ENCODE measurements at regions not wholly inside any gene's neighbourhood (a gene's known extent, or its start where the extent isn't known, plus 50 kb on each side); places are given as distances from the start of the nearest gene placed in this dataset.

DNA sequence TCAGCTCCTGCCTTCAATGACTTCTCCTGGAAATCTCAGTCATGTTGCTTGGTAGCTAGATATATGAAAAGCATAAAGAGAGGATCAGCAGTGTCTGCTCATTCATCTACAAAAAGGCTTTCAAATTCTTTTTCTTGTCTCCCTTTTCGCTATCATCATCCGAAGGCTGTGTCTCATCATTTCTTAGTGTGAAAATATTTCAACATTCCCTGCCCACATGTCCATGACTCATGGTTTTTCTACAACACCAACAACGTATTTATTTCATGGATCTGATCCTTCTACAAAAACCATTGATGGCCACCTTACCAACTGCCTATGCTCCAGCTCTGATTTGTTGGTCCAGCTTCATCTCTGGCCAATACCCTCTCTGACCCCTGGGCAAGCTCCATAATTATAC, 472.5 kb upstream of the GHITM start:
- TF ChIP-seq, protein P1, sequence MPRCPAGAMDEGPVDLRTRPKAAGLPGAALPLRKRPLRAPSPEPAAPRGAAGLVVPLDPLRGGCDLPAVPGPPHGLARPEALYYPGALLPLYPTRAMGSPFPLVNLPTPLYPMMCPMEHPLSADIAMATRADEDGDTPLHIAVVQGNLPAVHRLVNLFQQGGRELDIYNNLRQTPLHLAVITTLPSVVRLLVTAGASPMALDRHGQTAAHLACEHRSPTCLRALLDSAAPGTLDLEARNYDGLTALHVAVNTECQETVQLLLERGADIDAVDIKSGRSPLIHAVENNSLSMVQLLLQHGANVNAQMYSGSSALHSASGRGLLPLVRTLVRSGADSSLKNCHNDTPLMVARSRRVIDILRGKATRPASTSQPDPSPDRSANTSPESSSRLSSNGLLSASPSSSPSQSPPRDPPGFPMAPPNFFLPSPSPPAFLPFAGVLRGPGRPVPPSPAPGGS (IDR thresholded peaks at IDR 0.05), result no peak
- TF ChIP-seq RCOR1 (IDR thresholded peaks at IDR 0.05; ENCODE audit: low read depth, low read length), result no peak
- no peak for TF ChIP-seq CBX8 (IDR thresholded peaks at IDR 0.05)
- TF ChIP-seq MAFK (IDR thresholded peaks at IDR 0.05; ENCODE audit: partially characterized antibody), result no peak

DNA sequence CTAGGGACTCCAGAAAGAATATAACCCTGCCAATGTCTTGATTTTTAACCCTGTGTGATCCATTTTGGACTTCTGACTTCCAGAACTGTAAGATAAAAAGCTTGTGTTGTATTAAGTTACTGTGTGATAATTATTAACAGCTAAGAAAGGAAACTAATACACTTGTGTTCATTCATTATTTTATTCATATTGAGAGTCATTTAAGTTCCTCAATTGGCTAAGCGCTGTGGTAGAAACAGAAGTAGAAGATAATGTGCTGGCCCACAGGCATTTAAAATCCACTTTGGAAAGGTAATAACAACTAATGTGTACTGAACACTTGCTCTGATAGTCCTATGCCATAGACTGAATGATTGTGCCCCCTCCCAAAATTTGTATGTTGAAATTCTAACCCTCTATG, 471.7 kb upstream of the GHITM start:
- no peaks in the 10 kb centered on the region for H3K4me1 ChIP-seq
- no peak overlapping the region for H3K27ac ChIP-seq
- no peak for ATAC-seq
- CTCF ChIA-PET, result no interaction called here
- 59% methylated on average over 1 of the region's 1 CpG for WGBS (ENCODE audit: missing lambda C conversion rate)
- no peak overlapping the region for H3K4me3 ChIP-seq
- DNase-seq (ENCODE audit: low read depth in 1 of 2, low spot score in 1 of 2), result no peak
- TF ChIP-seq, protein P1 (IDR thresholded peaks at IDR 0.05), result no peak
- TF ChIP-seq CHD4 (IDR thresholded peaks at IDR 0.05; ENCODE audit: borderline replicate concordance) (no peak), NFE2L2 (conservative IDR thresholded peaks at IDR 0.05; ENCODE audit: low read length) (no peak), CEBPB (IDR thresholded peaks at IDR 0.05) (no peak), HOXA7 (CRISPR knock-in tag; IDR thresholded peaks at IDR 0.05) (no peak), CBX8 (IDR thresholded peaks at IDR 0.05) (no peak), ZFP36 (IDR thresholded peaks at IDR 0.05; ENCODE audit: borderline replicate concordance, partially characterized antibody) (no peak), EHMT2 (IDR thresholded peaks at IDR 0.05; ENCODE audit: low read depth) (no peak), PHF8 (IDR thresholded peaks at IDR 0.05; ENCODE audit: borderline replicate concordance, low read depth) (no peak), HOXB13 (CRISPR knock-in tag; IDR thresholded peaks at IDR 0.05; ENCODE audit: low read depth) (no peak), HOXB5 (CRISPR knock-in tag; IDR thresholded peaks at IDR 0.05) (no peak)
- POLR2A ChIA-PET, result no interaction called here
- FAIRE-seq, result no peak
- no peak overlapping the region for H3K4me2 ChIP-seq
- H3K9me3 ChIP-seq, result no peaks in the 10 kb centered on the region

More for the DNA sequence above, 472.5 kb upstream of the GHITM start:
- CTCF ChIA-PET, result no interaction called here
- no peaks in the 10 kb centered on the region for H3K9me3 ChIP-seq
- no peak for FAIRE-seq
- POLR2A ChIA-PET, result no interaction called here
- 1% methylated on average over 3 of the region's 3 CpGs for WGBS (ENCODE audit: missing lambda C conversion rate)
- DNase-seq (ENCODE audit: low read depth in 1 of 2, low spot score in 1 of 2), result no peak
- no peak overlapping the region for H3K4me2 ChIP-seq
- no peak overlapping the region for H3K27ac ChIP-seq
- H3K4me1 ChIP-seq, result no peaks in the 10 kb centered on the region
- ATAC-seq, result no peak
- no peak overlapping the region for H3K4me3 ChIP-seq

- 14% methylated on average over 3 of the region's 3 CpGs for WGBS (ENCODE audit: missing lambda C conversion rate)
- ChIA-PET CTCF (interaction anchor here (1.0 kb wide), 1 partner anchor 18 kb away, joined by 3 read pairs; no protein-coding TSS in a partner anchor), POLR2A (no interaction called here)
- no peak overlapping the region for H3K4me3 ChIP-seq
- no peaks in the 10 kb centered on the region; the same call in 2 of the 3 replicates for H3K9me3 ChIP-seq
- FAIRE-seq (no peak), ATAC-seq (no peak), DNase-seq (ENCODE audit: low read depth in 1 of 2, low spot score in 1 of 2) (no peak)
- no peak overlapping the region for H3K27ac ChIP-seq
- H3K4me2 ChIP-seq, result no peak overlapping the region
- TF ChIP-seq ESRRA (IDR thresholded peaks at IDR 0.05; ENCODE audit: borderline replicate concordance, low read length), result no peak
- TF ChIP-seq NFE2L2 (conservative IDR thresholded peaks at IDR 0.05; ENCODE audit: low read length), result no peak
- no peak for TF ChIP-seq EP300 (IDR thresholded peaks at IDR 0.05)
- no peak for TF ChIP-seq MYC (IDR thresholded peaks at IDR 0.05; ENCODE audit: borderline replicate concordance, low read length)
- TF ChIP-seq RNF2 (IDR thresholded peaks at IDR 0.05; ENCODE audit: borderline replicate concordance, low read depth), result no peak
- no peak for TF ChIP-seq CEBPB (IDR thresholded peaks at IDR 0.05)
- no peak for TF ChIP-seq TFCP2L1 (CRISPR knock-in tag; IDR thresholded peaks at IDR 0.05)
- no peak for TF ChIP-seq PHF8 (IDR thresholded peaks at IDR 0.05; ENCODE audit: borderline replicate concordance, low read depth)
- no peak for TF ChIP-seq JUNB (IDR thresholded peaks at IDR 0.05)
- TF ChIP-seq SMC3 (IDR thresholded peaks at IDR 0.05), result no peak
- TF ChIP-seq, protein P2, sequence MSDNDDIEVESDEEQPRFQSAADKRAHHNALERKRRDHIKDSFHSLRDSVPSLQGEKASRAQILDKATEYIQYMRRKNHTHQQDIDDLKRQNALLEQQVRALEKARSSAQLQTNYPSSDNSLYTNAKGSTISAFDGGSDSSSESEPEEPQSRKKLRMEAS (IDR thresholded peaks at IDR 0.05), result no peak
- TF ChIP-seq GATA3 (IDR thresholded peaks at IDR 0.05; ENCODE audit: borderline replicate concordance), result no peak
- TF ChIP-seq TP53 (CRISPR knock-in tag; IDR thresholded peaks at IDR 0.05), result no peak
- TF ChIP-seq, protein P3, sequence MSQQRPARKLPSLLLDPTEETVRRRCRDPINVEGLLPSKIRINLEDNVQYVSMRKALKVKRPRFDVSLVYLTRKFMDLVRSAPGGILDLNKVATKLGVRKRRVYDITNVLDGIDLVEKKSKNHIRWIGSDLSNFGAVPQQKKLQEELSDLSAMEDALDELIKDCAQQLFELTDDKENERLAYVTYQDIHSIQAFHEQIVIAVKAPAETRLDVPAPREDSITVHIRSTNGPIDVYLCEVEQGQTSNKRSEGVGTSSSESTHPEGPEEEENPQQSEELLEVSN (IDR thresholded peaks at IDR 0.05; ENCODE audit: borderline replicate concordance, low read depth), result no peak
- TF ChIP-seq, protein P4, sequence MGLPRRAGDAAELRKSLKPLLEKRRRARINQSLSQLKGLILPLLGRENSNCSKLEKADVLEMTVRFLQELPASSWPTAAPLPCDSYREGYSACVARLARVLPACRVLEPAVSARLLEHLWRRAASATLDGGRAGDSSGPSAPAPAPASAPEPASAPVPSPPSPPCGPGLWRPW (IDR thresholded peaks at IDR 0.05), result no peak
- TF ChIP-seq, protein P5, sequence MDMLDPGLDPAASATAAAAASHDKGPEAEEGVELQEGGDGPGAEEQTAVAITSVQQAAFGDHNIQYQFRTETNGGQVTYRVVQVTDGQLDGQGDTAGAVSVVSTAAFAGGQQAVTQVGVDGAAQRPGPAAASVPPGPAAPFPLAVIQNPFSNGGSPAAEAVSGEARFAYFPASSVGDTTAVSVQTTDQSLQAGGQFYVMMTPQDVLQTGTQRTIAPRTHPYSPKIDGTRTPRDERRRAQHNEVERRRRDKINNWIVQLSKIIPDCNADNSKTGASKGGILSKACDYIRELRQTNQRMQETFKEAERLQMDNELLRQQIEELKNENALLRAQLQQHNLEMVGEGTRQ (IDR thresholded peaks at IDR 0.05), result no peak
- TF ChIP-seq CHD2 (IDR thresholded peaks at IDR 0.05; ENCODE audit: low read length, partially characterized antibody), result no peak
- no peaks in the 10 kb centered on the region for H3K4me1 ChIP-seq
Observed at GRCh38 chr10:83673316-83673715, 466.0 kb upstream of the GHITM start.

Data from A549 (cell line).